ENCODE measurements at regions not wholly inside any gene's neighbourhood (a gene's known extent, or its start where the extent isn't known, plus 50 kb on each side); places are given as distances from the start of the nearest gene placed in this dataset.

- no peak overlapping the region for H3K4me3 ChIP-seq (ENCODE audit: low read length)
- TF ChIP-seq, protein P1, sequence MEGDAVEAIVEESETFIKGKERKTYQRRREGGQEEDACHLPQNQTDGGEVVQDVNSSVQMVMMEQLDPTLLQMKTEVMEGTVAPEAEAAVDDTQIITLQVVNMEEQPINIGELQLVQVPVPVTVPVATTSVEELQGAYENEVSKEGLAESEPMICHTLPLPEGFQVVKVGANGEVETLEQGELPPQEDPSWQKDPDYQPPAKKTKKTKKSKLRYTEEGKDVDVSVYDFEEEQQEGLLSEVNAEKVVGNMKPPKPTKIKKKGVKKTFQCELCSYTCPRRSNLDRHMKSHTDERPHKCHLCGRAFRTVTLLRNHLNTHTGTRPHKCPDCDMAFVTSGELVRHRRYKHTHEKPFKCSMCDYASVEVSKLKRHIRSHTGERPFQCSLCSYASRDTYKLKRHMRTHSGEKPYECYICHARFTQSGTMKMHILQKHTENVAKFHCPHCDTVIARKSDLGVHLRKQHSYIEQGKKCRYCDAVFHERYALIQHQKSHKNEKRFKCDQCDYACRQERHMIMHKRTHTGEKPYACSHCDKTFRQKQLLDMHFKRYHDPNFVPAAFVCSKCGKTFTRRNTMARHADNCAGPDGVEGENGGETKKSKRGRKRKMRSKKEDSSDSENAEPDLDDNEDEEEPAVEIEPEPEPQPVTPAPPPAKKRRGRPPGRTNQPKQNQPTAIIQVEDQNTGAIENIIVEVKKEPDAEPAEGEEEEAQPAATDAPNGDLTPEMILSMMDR (IDR thresholded peaks at IDR 0.05; ENCODE audit: insufficient read depth, low read depth, low read length, missing control alignments), result no peak
- peak; percentile 46 for DNase-seq (ENCODE audit: low read depth)
Observed at GRCh38 chr18:63043516-63043915, 276.1 kb downstream of the BCL2 start.

DNA sequence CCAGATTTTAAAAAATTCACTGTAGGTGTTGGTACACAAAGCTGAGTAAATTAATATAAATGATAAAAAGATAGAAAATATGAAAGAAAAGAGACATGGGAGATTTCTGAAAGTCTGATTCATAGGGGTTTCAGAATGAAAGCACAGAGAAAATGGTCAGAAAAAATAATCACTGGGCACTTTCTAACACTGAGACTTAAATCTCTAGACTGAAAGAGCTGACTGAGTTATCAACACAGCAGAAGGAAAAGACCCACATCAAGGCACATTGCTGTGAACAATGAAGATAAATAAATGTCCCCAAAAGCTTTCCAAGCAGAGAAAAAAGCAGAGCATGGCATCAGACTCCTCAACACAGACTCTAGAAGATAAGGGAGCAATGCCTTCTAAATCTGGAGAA lies 277.2 kb downstream of the BCL2 start:
- H3K4me3 ChIP-seq (ENCODE audit: low read length), result no peak overlapping the region
- DNase-seq (ENCODE audit: low read depth), result no peak
- TF ChIP-seq, protein P1 (IDR thresholded peaks at IDR 0.05; ENCODE audit: insufficient read depth, low read depth, low read length, missing control alignments), result no peak

- H3K4me3 ChIP-seq (ENCODE audit: low read length), result no peak overlapping the region
- TF ChIP-seq, protein P1 (IDR thresholded peaks at IDR 0.05; ENCODE audit: insufficient read depth, low read depth, low read length, missing control alignments), result no peak
- no peak for DNase-seq (ENCODE audit: low read depth)
Observed at GRCh38 chr18:63040788-63041410, 278.7 kb downstream of the BCL2 start.

DNA sequence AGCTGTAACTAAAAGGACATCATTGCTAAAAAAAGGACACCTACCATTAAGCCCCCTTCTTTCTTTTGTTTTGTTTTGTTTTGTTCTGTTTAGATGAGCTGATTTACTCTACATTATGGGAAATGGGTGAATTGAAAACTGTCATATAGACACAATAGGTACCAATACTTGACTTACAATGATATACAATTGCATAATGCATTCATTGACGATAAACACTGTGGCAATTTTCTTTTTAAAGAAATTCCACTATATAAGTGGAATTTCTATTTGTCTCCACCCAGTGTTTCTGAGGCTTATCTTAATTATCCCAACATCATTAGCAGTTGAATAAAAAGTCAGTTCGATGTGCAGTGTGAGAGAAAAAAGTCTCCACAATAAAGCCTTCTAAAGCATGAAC lies 282.1 kb downstream of the BCL2 start:
- DNase-seq (ENCODE audit: low read depth), result no peak
- no peak overlapping the region for H3K4me3 ChIP-seq (ENCODE audit: low read length)
- TF ChIP-seq, protein P1 (IDR thresholded peaks at IDR 0.05; ENCODE audit: insufficient read depth, low read depth, low read length, missing control alignments), result no peak

- H3K4me3 ChIP-seq (ENCODE audit: low read length), result no peak overlapping the region
- DNase-seq (ENCODE audit: low read depth), result no peak
- TF ChIP-seq, protein P1 (IDR thresholded peaks at IDR 0.05; ENCODE audit: insufficient read depth, low read depth, low read length, missing control alignments), result no peak
Observed at GRCh38 chr18:63031375-63031774, 288.2 kb downstream of the BCL2 start.

Data from epithelial cell of esophagus (primary cell).